SH-SY5Y (cell line): ENCODE measurements at regions not wholly inside any gene's neighbourhood (a gene's known extent, or its start where the extent isn't known, plus 50 kb on each side); places are given as distances from the start of the nearest gene placed in this dataset.

ENCODE experiments used
- GATA2 ChIP-seq: IDR thresholded peaks from 2 replicates; pipeline ENCODE4 v1.6.1; 2011; ENCODE audit warnings: mild to moderate bottlenecking, low read depth, low read length
- GATA3 ChIP-seq: IDR thresholded peaks from 2 replicates; pipeline ENCODE4 v1.6.1; 2011; ENCODE audit warnings: low read depth, mild to moderate bottlenecking, low read length, moderate library complexity

DNA sequence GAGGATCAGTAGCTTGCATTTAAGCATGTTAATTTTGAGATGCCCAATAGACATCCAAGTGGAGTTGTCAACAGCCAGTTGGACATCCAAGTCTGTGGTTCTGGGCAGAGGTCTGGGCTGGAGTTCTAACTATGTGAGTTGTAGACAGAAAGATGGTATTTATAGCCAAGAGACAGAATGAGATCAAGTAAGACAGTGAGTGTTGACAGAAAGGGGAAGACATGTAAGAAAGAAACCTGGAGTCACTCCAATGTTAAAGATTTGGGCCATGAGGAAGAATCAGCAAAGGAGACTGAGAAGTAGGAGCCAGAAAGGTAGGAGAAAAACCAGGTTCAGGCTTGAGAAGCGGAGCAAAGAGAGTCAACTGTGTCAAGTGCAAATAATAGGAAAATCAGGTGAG lies 95.5 kb upstream of the PUM3 start:
- TF ChIP-seq GATA3 = no peak
- no peak for TF ChIP-seq GATA2
